GM04504 (cell line): ENCODE measurements at regions not wholly inside any gene's neighbourhood (a gene's known extent, or its start where the extent isn't known, plus 50 kb on each side); places are given as distances from the start of the nearest gene placed in this dataset.
A peak's percentile ranks its signal among the peaks of the same experiment; 100 is the strongest.
"Not testable (repeated sequence)": the region's sequence is repeated elsewhere in the genome, so short reads cannot be mapped to it uniquely, and the experiment has no call there.

ENCODE experiments used
- DNase-seq: peaks from one replicate; pipeline ENCODE4 v3.0.0-alpha.2; 2012; ENCODE audit warnings: low read depth

DNA sequence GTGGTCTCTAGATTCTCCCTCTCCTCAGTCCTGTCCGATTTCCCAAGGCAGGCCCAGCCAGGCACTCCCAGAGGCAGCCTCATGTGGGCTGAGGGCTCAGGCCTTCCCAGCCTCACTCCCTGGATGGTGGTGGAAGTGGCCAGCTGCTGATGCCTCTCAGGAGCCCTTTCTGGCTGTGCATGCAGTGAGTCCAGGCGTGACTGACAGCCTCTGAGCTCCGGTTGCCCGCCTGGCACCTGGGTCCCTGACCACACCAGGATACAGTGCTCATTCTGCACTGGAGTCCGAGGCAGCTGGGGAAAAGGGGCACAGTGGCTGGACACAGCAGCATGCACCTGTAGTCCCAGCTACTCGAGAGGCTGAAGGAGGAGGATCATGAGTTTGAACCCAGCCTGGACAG lies 132.6 kb downstream of the CUL2 start:
- DNase-seq = no peak

- no peak for DNase-seq
These were observed 133.4 kb downstream of the CUL2 start for GRCh38 chr10:34956756-34957155.

DNA sequence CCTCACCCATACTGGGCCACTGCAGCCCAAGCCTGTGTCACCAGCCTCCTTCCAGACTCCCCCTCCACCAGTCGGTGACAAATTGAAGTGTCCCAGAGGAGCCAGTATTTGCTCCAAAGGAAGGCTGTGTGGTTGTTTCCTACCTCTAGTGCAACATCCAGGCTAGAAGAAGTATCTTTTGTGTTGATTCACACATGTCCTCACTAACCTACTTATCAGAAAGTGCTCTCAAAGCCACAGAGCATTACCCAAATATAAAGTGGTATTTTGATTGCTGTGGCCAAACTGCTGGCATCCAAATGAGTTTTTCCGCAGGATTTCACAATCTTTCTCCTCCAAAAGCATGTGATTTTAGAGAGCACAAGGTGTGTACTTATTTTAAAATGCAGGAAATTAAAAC lies 134.8 kb downstream of the CUL2 start:
- no peak for DNase-seq

- DNase-seq = no peak
These were observed 136.0 kb downstream of the CUL2 start for GRCh38 chr10:34954142-34954541.

DNA sequence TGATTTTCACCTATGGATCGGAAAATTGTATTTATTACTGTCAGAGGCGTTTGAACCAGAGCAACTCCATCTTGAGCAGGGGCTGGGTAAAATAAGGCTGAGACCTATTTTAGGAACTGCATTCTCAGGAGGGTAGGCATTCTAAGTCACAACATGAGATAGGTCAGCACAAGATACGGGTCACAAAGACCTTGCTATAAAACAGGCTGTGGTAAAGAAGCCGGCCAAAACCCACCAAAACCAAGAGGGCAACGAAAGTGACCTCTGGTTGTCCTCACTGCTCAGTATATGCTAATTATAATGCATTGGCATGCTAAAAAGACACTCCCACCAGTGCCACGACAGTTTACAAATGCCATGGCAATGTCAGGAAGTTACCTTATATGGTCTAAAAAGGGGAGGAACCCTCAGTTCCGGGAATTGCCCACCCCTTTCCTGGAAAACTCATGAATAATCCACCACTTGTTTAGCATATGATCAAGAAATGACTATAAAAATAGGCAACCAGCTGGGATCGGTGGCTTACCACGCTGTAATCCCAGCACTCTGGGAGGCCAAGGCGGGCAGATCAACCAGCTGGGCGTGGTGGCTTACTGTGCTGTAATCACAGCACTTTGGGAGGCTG lies 136.3 kb upstream of the PARD3 start:
- DNase-seq = not testable (repeated sequence)

GRCh38 chr10:34945951-34946522 lies 130.9 kb upstream of the PARD3 start:
- DNase-seq = not testable (repeated sequence)

GRCh38 chr10:34941471-34942357 lies 126.6 kb upstream of the PARD3 start:
- DNase-seq = no peak

GRCh38 chr10:34940436-34940835 lies 125.3 kb upstream of the PARD3 start:
- DNase-seq = no peak

- DNase-seq = no peak
These were observed 123.2 kb upstream of the PARD3 start for GRCh38 chr10:34938399-34938670.

- not testable (repeated sequence) for DNase-seq
These were observed 122.7 kb upstream of the PARD3 start for GRCh38 chr10:34937643-34938398.

DNA sequence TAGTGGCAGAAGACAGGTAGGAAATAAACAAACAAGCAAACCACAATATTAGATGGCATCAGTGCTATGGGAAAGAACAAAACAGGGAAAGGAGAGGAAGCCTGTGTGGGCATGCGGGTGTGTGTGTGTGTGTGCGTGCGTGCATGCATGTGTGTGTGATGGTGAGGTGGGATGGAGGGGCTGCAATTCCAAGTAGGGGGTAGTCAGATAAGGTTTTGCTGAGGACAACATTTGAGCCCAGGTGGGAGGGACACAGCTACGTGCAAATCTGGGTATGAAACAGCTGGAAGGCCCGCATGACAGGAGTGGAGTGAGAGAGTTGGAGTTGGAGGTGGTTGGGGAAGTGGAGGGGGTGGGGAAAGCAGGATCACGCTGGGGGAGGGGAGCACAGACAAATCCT lies 121.0 kb upstream of the PARD3 start:
- no peak for DNase-seq

- no peak for DNase-seq
These were observed 118.6 kb upstream of the PARD3 start for GRCh38 chr10:34933676-34934075.

- no peak for DNase-seq
These were observed 117.1 kb upstream of the PARD3 start for GRCh38 chr10:34932235-34932634.

- no peak for DNase-seq
These were observed 116.1 kb upstream of the PARD3 start for GRCh38 chr10:34931216-34931615.

GRCh38 chr10:34922138-34922537 lies 107.0 kb upstream of the PARD3 start:
- DNase-seq = no peak

GRCh38 chr10:34920578-34920977 lies 105.5 kb upstream of the PARD3 start:
- no peak for DNase-seq

- DNase-seq = no peak
These were observed 103.8 kb upstream of the PARD3 start for GRCh38 chr10:34918776-34919315.

DNA sequence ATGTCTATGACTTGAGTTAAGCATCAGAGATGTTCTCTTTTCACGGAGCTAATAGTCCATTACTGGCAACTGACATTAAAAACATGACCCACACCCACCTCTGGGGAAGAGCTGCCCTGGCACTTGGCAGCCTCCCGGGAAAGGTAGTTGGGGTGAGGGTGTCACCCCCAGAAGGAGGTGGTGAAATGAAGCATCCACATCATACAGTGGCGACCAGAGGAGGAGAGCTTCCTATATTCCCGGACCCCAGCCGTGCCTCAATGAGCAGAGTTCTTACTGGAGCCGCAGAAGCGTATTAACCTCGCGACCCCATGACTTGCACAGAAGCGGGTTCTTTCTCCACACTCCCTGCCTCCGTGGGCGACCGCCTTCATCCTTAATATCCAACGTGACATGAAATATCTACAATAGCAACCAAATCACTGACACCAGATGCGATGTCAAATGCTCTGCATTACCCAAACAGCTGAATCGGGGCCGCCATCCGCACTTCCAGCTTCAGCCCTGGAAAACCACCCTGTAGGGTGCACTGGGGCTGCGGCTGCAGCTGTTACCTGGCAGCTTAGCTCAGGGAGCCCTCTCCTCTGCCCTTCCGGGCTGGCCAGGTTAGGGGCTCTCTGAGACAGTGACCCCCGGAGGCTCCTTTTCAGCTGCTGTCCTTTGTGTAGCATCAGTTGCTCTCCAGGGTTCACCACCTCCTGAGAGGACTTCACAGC lies 103.1 kb upstream of the PARD3 start:
- DNase-seq = no peak

DNA sequence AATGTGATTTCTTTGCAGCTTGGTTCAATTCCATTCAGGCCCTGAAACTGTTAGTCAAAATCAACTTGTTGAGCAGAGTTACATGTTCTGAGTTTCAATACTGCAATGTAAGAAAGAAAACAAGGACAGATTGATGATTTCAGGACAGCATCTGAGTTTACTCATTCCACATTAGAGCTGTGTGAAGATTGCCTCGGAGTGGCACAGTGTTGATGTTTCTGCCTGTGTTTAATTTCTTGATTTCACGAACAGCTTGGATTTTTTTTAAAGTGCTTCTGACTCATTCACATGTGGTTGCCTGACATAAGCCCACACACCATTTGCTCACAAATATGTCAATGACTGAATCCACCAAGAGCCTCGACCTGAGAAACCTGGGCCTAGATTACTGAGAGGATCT lies 101.2 kb upstream of the PARD3 start:
- DNase-seq = peak; percentile 79

GRCh38 chr10:34912771-34913170 lies 97.7 kb upstream of the PARD3 start:
- no peak for DNase-seq

GRCh38 chr10:34911661-34912205 lies 96.6 kb upstream of the PARD3 start:
- no peak for DNase-seq
